Liver (tissue), 8 donors: ENCODE measurements at regions not wholly inside any gene's neighbourhood (a gene's known extent, or its start where the extent isn't known, plus 50 kb on each side); places are given as distances from the start of the nearest gene placed in this dataset.

ENCODE experiments used
- DNase-seq: peaks from one replicate; pipeline ENCODE4 v3.0.0-alpha.2; 2017; ENCODE audit warnings: low spot score
- H3K27ac ChIP-seq, 2 donors: one replicate each; pipeline ENCODE4 v1.7.0; 2013; ENCODE audit warnings: inconsistent platforms in 2 of 2, low read length in 2 of 2, control low read depth in 1 of 2, low read depth in 1 of 2, mild to moderate bottlenecking in 1 of 2
- H3K27me3 ChIP-seq, 4 donors: one replicate each; pipeline versions ENCODE4 v1.6.1 to v1.7.0; 2013; ENCODE audit warnings: low read length in 3 of 4, inconsistent platforms in 1 of 4, mild to moderate bottlenecking in 1 of 4, moderate library complexity in 1 of 4; ENCODE audit not compliant: control insufficient read depth in 4 of 4, insufficient read depth in 4 of 4
- H3K36me3 ChIP-seq, 4 donors: one replicate each; pipeline versions ENCODE4 v1.6.1 to v1.7.0; 2013; ENCODE audit warnings: low read length in 3 of 4, mild to moderate bottlenecking in 3 of 4, low read depth in 1 of 4, moderate library complexity in 1 of 4; ENCODE audit not compliant: control insufficient read depth in 4 of 4, insufficient read depth in 3 of 4
- H3K4me1 ChIP-seq, 4 donors: one replicate each; pipeline versions ENCODE4 v1.6.1 to v1.7.0; 2013; ENCODE audit warnings: low read length in 3 of 4, mild to moderate bottlenecking in 3 of 4, moderate library complexity in 1 of 4; ENCODE audit not compliant: control insufficient read depth in 4 of 4, insufficient read depth in 4 of 4
- H3K4me3 ChIP-seq, 3 donors: one replicate each; pipeline versions ENCODE4 v1.6.1 to v1.7.0; 2013; ENCODE audit warnings: low read length in 3 of 3, control low read depth in 1 of 3, low read depth in 1 of 3, mild to moderate bottlenecking in 1 of 3
- H3K9ac ChIP-seq, 2 donors: one replicate each; pipeline ENCODE4 v1.7.0; 2013; ENCODE audit warnings: low read length in 2 of 2, mild to moderate bottlenecking in 2 of 2, moderate library complexity in 2 of 2, control low read depth in 1 of 2, low read depth in 1 of 2
- H3K9me3 ChIP-seq, 4 donors: one replicate each; pipeline versions ENCODE4 v1.6.1 to v1.7.0; 2013; ENCODE audit warnings: low read length in 3 of 4; ENCODE audit not compliant: control insufficient read depth in 4 of 4
- ATF3 ChIP-seq: IDR thresholded peaks from 2 replicates; pipeline ENCODE4 v1.6.1; 2016; ENCODE audit warnings: antibody characterized with exemption
- CTCF ChIP-seq: fragments of 150-350 bp; IDR thresholded peaks from 2 replicates; pipeline ENCODE4 v1.5.1; 2017; ENCODE audit warnings: improper control_type of control experiment, low read depth, low read length; ENCODE audit not compliant: missing input control
- EGR1 ChIP-seq, 2 donors: IDR thresholded peaks; 2 replicates each; pipeline ENCODE4 v1.6.1; 2016 to 2018; ENCODE audit warnings: antibody characterized with exemption in 2 of 2, low read depth in 2 of 2
- FOXA2 ChIP-seq: IDR thresholded peaks from 2 replicates; pipeline ENCODE4 v1.6.1; 2016; ENCODE audit warnings: antibody characterized with exemption
- GABPA ChIP-seq, 2 donors: IDR thresholded peaks in 1 of 2; conservative IDR thresholded peaks in 1 of 2; 2 replicates each; pipeline ENCODE4 v1.6.1; 2016; ENCODE audit warnings: antibody characterized with exemption in 2 of 2, mild to moderate bottlenecking in 1 of 2, moderate library complexity in 1 of 2
- HNF4A ChIP-seq, 2 donors: conservative IDR thresholded peaks; 2 replicates each; pipeline ENCODE4 v1.6.1; 2016; ENCODE audit warnings: antibody characterized with exemption in 2 of 2, mild to moderate bottlenecking in 2 of 2
- HNF4G ChIP-seq: IDR thresholded peaks from 2 replicates; pipeline ENCODE4 v1.6.1; 2016; ENCODE audit warnings: antibody characterized with exemption
- MAX ChIP-seq: IDR thresholded peaks from 2 replicates; pipeline ENCODE4 v1.6.1; 2016; ENCODE audit warnings: antibody characterized with exemption
- RAD21 ChIP-seq, 2 donors: IDR thresholded peaks; 2 replicates each; pipeline ENCODE4 v1.6.1; 2016; ENCODE audit warnings: antibody characterized with exemption in 2 of 2, mild to moderate bottlenecking in 2 of 2
- REST ChIP-seq: IDR thresholded peaks from 2 replicates; pipeline ENCODE4 v1.6.1; 2016; ENCODE audit warnings: antibody characterized with exemption, mild to moderate bottlenecking
- RXRA ChIP-seq, 2 donors: IDR thresholded peaks; 2 replicates each; pipeline ENCODE4 v1.6.1; 2017 to 2018; ENCODE audit warnings: antibody characterized with exemption in 2 of 2, mild to moderate bottlenecking in 1 of 2
- SP1 ChIP-seq: IDR thresholded peaks from 2 replicates; pipeline ENCODE4 v1.6.1; 2018; ENCODE audit warnings: antibody characterized with exemption, mild to moderate bottlenecking
- TAF1 ChIP-seq: conservative IDR thresholded peaks from 2 replicates; pipeline ENCODE4 v1.6.1; 2016; ENCODE audit warnings: antibody characterized with exemption, mild to moderate bottlenecking
- ZBTB33 ChIP-seq: IDR thresholded peaks from 2 replicates; pipeline ENCODE4 v1.6.1; 2016; ENCODE audit warnings: antibody characterized with exemption
- WGBS: extraction: QIAGEN DNeasy Blood & Tissue Kit; methylation state at CpG from one replicate; pipeline ENCODE4 v1.1.7; 2013; 5-methylcytosine and 5-hydroxymethylcytosine counted together
- donor health status: healthy.
- donor health status: healthy.
- donor health status: healthy.
- donor health status: healthy.
- donor health status: healthy.

GRCh38 chr9:135416664-135417290, 62.8 kb upstream of the PPP1R26 start:
- H3K9ac ChIP-seq = no peak overlapping the region
- no peaks in the 10 kb centered on the region for H3K4me1 ChIP-seq

More at GRCh38 chr9:135416664-135417290, 62.8 kb upstream of the PPP1R26 start:
- Histone ChIP-seq H3K27ac (no peak overlapping the region), H3K36me3 (no peaks in the 10 kb centered on the region), H3K9me3 (no peaks in the 10 kb centered on the region), H3K27me3 (no peaks in the 10 kb centered on the region), H3K4me3 (no peak overlapping the region)
- TF ChIP-seq ZBTB33 (no peak), REST (no peak), MAX (no peak), SP1 (no peak), RAD21 (IDR thresholded peaks at IDR 0.05) (no peak), EGR1 (IDR thresholded peaks at IDR 0.05; ENCODE audit: low read depth in 2 of 2) (no peak), TAF1 (no peak), ATF3 (no peak), RXRA (IDR thresholded peaks at IDR 0.05) (no peak), FOXA2 (no peak), HNF4A (conservative IDR thresholded peaks at IDR 0.05) (no peak), GABPA (IDR thresholded peaks at IDR 0.05 in 1 of 2, conservative IDR thresholded peaks at IDR 0.05 in 1 of 2) (no peak), CTCF (no peak), HNF4G (no peak)
- 72% methylated on average over 10 of the region's 10 CpGs for WGBS
- no peak for DNase-seq
